Left ventricle myocardium superior (tissue), 1 donor: ENCODE measurements at regions not wholly inside any gene's neighbourhood (a gene's known extent, or its start where the extent isn't known, plus 50 kb on each side); places are given as distances from the start of the nearest gene placed in this dataset.
"Not testable (repeated sequence)": the region's sequence is repeated elsewhere in the genome, so short reads cannot be mapped to it uniquely, and the experiment has no call there.

Experiments used
- ATAC-seq: fragments of 200-7000 bp; cut with Tn5 transposase; one replicate; pipeline ENCODE4 v1.9.1; 2020; ENCODE audit warnings: mild to moderate bottlenecking, moderate library complexity
- DNase-seq: peaks from one replicate; pipeline ENCODE4 v3.0.0-alpha.2; 2020
- intact Hi-C: fragments of 100-400 bp; cut with micrococcal nuclease; formaldehyde crosslinking; loops from one replicate; pipeline ENCODE4 v1.11.0; 2022
- donor health status: DM: no; HTN: yes; CAD: no; lungs with severe emphysema.

- no peak for ATAC-seq
- no peak for DNase-seq
- intact Hi-C loops, result no loop called here
Measured at GRCh38 chr2:380772-381171, 92.9 kb upstream of the ALKAL2 start.

GRCh38 chr2:380221-380620 lies 92.3 kb upstream of the ALKAL2 start:
- intact Hi-C loops, result no loop called here
- DNase-seq (no peak), ATAC-seq (no peak)

GRCh38 chr2:379778-380177 lies 91.9 kb upstream of the ALKAL2 start:
- no peak for ATAC-seq
- intact Hi-C loops, result no loop called here
- no peak for DNase-seq

GRCh38 chr2:378364-378763 lies 90.5 kb upstream of the ALKAL2 start:
- intact Hi-C loops, result no loop called here

GRCh38 chr2:377414-377813 lies 89.5 kb upstream of the ALKAL2 start:
- DNase-seq, result no peak
- intact Hi-C loops, result no loop called here

More at GRCh38 chr2:378364-378763, 90.5 kb upstream of the ALKAL2 start:
- ATAC-seq, result no peak
- DNase-seq, result no peak

GRCh38 chr2:375956-376307 lies 88.0 kb upstream of the ALKAL2 start:
- DNase-seq (no peak), ATAC-seq (no peak)
- intact Hi-C loops, result no loop called here

More at GRCh38 chr2:377414-377813, 89.5 kb upstream of the ALKAL2 start:
- ATAC-seq, result no peak

GRCh38 chr2:375270-375955 lies 87.5 kb upstream of the ALKAL2 start:
- DNase-seq, result no peak
- no peak for ATAC-seq
- intact Hi-C loops, result no loop called here

GRCh38 chr2:368386-368785 lies 80.5 kb upstream of the ALKAL2 start:
- intact Hi-C loops, result no loop called here
- ATAC-seq (no peak), DNase-seq (no peak)

GRCh38 chr2:367246-367645 lies 79.4 kb upstream of the ALKAL2 start:
- no peak for ATAC-seq
- intact Hi-C loops, result no loop called here
- no peak for DNase-seq

GRCh38 chr2:366706-367105 lies 78.8 kb upstream of the ALKAL2 start:
- no peak for ATAC-seq
- DNase-seq, result no peak

GRCh38 chr2:365367-366275 lies 77.7 kb upstream of the ALKAL2 start:
- no peak for ATAC-seq
- intact Hi-C loops, result no loop called here
- DNase-seq, result no peak

More at GRCh38 chr2:366706-367105, 78.8 kb upstream of the ALKAL2 start:
- intact Hi-C loops, result no loop called here

GRCh38 chr2:363824-364470 lies 76.1 kb upstream of the ALKAL2 start:
- intact Hi-C loops, result no loop called here
- no peak for DNase-seq
- ATAC-seq, result no peak

- DNase-seq (no peak), ATAC-seq (no peak)
- intact Hi-C loops, result no loop called here
Measured at GRCh38 chr2:362924-363323, 75.0 kb upstream of the ALKAL2 start.

GRCh38 chr2:360124-360523 lies 72.2 kb upstream of the ALKAL2 start:
- DNase-seq (no peak), ATAC-seq (no peak)
- intact Hi-C loops, result no loop called here

GRCh38 chr2:359047-359446 lies 71.2 kb upstream of the ALKAL2 start:
- intact Hi-C loops, result no loop called here
- DNase-seq (no peak), ATAC-seq (no peak)

GRCh38 chr2:357811-358210 lies 69.9 kb upstream of the ALKAL2 start:
- DNase-seq (no peak), ATAC-seq (no peak)
- intact Hi-C loops, result no loop called here

GRCh38 chr2:356304-356703 lies 68.4 kb upstream of the ALKAL2 start:
- intact Hi-C loops, result not testable (repeated sequence)

GRCh38 chr2:355773-356172 lies 67.9 kb upstream of the ALKAL2 start:
- ATAC-seq (no peak), DNase-seq (no peak)
- intact Hi-C loops, result no loop called here

More at GRCh38 chr2:356304-356703, 68.4 kb upstream of the ALKAL2 start:
- ATAC-seq, DNase-seq: not testable (repeated sequence)

- intact Hi-C loops, result no loop called here
- DNase-seq (no peak), ATAC-seq (no peak)
Measured at GRCh38 chr2:352696-353095, 64.8 kb upstream of the ALKAL2 start.

GRCh38 chr2:349390-349789 lies 61.5 kb upstream of the ALKAL2 start:
- DNase-seq (no peak), ATAC-seq (no peak)
- intact Hi-C loops, result no loop called here
